Sigmoid colon (tissue), 6 donors: ENCODE measurements at regions not wholly inside any gene's neighbourhood (a gene's known extent, or its start where the extent isn't known, plus 50 kb on each side); places are given as distances from the start of the nearest gene placed in this dataset.

Source experiments
- DNase-seq: peaks from one replicate; pipeline ENCODE4 v3.0.0-alpha.2; 2019
- H3K27ac ChIP-seq, 4 donors: fragments of 200-600 bp; sonication (generic); one replicate each; pipeline ENCODE4 v1.5.1; 2016 to 2019; ENCODE audit warnings: mild to moderate bottlenecking in 1 of 4
- H3K27me3 ChIP-seq, 3 donors: fragments of 200-600 bp; sonication (generic); one replicate each; pipeline ENCODE4 v1.5.1; 2019; ENCODE audit warnings: mild to moderate bottlenecking in 1 of 3
- H3K36me3 ChIP-seq, 4 donors: fragments of 200-600 bp; sonication (generic); one replicate each; pipeline ENCODE4 v1.5.1; 2016 to 2019
- H3K4me1 ChIP-seq, 4 donors: fragments of 200-600 bp; sonication (generic); one replicate each; pipeline ENCODE4 v1.5.1; 2017 to 2019
- H3K4me3 ChIP-seq, 4 donors: fragments of 200-600 bp; sonication (generic); one replicate each; pipeline ENCODE4 v1.5.1; 2017 to 2019; ENCODE audit warnings: mild to moderate bottlenecking in 2 of 4, moderate library complexity in 1 of 4
- H3K9me3 ChIP-seq, 4 donors: fragments of 200-600 bp in 3 of 4; sonication (generic) in 3 of 4; one replicate each; pipeline versions ENCODE4 v1.5.1 to v1.6.1; 2013 to 2019
- EP300 ChIP-seq, 4 donors: sonication (generic); formaldehyde crosslinking; IDR thresholded peaks; one replicate each; pipeline ENCODE4 v1.6.1; 2017; ENCODE audit warnings: antibody characterized with exemption in 4 of 4
- POLR2A ChIP-seq, 2 donors: fragments of 450-650 bp; IDR thresholded peaks; one replicate each; pipeline ENCODE4 v1.6.1; 2016; ENCODE audit warnings: antibody characterized with exemption in 2 of 2, mild to moderate bottlenecking in 2 of 2, moderate library complexity in 2 of 2
- POLR2AphosphoS5 ChIP-seq, 4 donors: sonication (generic); formaldehyde crosslinking; IDR thresholded peaks; one replicate each; pipeline ENCODE4 v1.6.1; 2017; ENCODE audit warnings: antibody characterized with exemption in 4 of 4
- WGBS, 2 donors: extraction: QIAGEN DNeasy Blood & Tissue Kit; methylation state at CpG; one replicate each; pipeline ENCODE4 v1.1.7; 2013; 5-methylcytosine and 5-hydroxymethylcytosine counted together
- intact Hi-C: fragments of 100-400 bp; cut with DNase I; formaldehyde crosslinking; loops from one replicate; pipeline ENCODE4 v1.15.1; 2023
- TF ChIP-seq, protein P1 (sequence below), 4 experiments: fragments of 450-650 bp in 3 of 4; fragments of 200-600 bp in 1 of 4; IDR thresholded peaks; one replicate each; pipeline ENCODE4 v1.5.1; 2016 to 2019; ENCODE audit warnings: antibody characterized with exemption in 4 of 4, mild to moderate bottlenecking in 3 of 4, moderate library complexity in 2 of 4
- donor health status: healthy with polysubstance abuse.
- donor health status: healthy.

DNA sequence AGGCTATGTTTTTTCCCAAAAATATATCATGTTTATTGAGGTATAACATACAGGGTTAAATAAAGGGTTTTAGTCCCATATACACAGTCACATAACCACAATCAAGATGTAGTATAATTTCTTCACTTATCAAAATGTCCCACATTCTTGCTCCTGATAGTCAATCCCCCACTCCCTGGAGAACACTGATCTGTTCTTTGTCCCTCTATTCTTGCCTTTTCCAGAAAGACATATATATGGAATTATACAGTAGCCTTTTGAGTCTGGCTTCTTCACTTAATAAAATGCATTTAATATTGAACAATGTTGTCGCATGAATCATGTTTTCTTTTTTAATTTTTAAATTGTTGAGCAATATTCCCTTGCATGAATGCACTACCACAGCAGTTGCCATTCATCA lies 1059.7 kb downstream of the TSN start:
- H3K36me3 ChIP-seq = no peaks in the 10 kb centered on the region
- DNase-seq = no peak

DNA sequence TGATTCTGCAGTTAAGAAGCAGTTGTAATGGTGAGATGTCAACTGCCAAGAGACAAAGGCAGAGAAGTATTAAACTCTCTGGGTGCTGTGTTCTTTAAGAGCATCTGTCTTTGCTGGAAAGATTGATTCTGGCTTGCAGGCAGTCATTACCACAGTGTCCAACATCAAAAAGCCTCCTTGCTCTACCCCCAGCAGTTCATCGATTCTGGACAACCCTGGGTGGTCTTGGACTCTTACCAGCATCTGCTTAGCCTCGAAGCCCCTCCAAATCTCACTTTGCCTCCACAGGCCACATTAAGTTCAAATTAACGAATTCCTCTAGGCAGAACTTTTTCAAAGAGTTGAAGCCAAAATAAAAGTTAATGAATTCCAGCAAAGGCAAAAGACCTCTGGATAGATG lies 1061.4 kb downstream of the TSN start:
- H3K9me3 ChIP-seq = no peaks in the 10 kb centered on the region
- H3K4me3 ChIP-seq = no peak overlapping the region
- no peaks in the 10 kb centered on the region for H3K36me3 ChIP-seq
- no peak for DNase-seq
- 60 to 62% methylated on average over 3 of the region's 3 CpGs for WGBS, 2 donors
- intact Hi-C loops = no loop called here
- H3K4me1 ChIP-seq = no peaks in the 10 kb centered on the region
- no peak overlapping the region for H3K27ac ChIP-seq
- TF ChIP-seq POLR2A (IDR thresholded peaks at IDR 0.05) (no peak), POLR2AphosphoS5 (IDR thresholded peaks at IDR 0.05) (no peak), EP300 (IDR thresholded peaks at IDR 0.05) (no peak)
- TF ChIP-seq, protein P1, sequence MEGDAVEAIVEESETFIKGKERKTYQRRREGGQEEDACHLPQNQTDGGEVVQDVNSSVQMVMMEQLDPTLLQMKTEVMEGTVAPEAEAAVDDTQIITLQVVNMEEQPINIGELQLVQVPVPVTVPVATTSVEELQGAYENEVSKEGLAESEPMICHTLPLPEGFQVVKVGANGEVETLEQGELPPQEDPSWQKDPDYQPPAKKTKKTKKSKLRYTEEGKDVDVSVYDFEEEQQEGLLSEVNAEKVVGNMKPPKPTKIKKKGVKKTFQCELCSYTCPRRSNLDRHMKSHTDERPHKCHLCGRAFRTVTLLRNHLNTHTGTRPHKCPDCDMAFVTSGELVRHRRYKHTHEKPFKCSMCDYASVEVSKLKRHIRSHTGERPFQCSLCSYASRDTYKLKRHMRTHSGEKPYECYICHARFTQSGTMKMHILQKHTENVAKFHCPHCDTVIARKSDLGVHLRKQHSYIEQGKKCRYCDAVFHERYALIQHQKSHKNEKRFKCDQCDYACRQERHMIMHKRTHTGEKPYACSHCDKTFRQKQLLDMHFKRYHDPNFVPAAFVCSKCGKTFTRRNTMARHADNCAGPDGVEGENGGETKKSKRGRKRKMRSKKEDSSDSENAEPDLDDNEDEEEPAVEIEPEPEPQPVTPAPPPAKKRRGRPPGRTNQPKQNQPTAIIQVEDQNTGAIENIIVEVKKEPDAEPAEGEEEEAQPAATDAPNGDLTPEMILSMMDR (IDR thresholded peaks at IDR 0.05) = no peak
- H3K27me3 ChIP-seq = no peaks in the 10 kb centered on the region

More for the DNA sequence above, 1059.7 kb downstream of the TSN start:
- Histone ChIP-seq H3K4me3 (no peak overlapping the region), H3K9me3 (no peaks in the 10 kb centered on the region), H3K27me3 (no peaks in the 10 kb centered on the region), H3K4me1 (no peaks in the 10 kb centered on the region), H3K27ac (no peak overlapping the region)
- TF ChIP-seq POLR2A (IDR thresholded peaks at IDR 0.05) (no peak), POLR2AphosphoS5 (IDR thresholded peaks at IDR 0.05) (no peak), EP300 (IDR thresholded peaks at IDR 0.05) (no peak)
- TF ChIP-seq, protein P1 (IDR thresholded peaks at IDR 0.05) = no peak
- WGBS, 2 donors = 92 to 96% methylated on average over 1 of the region's 1 CpG
- intact Hi-C loops = no loop called here

- Histone ChIP-seq H3K27me3 (no peaks in the 10 kb centered on the region), H3K4me3 (no peak overlapping the region), H3K36me3 (no peaks in the 10 kb centered on the region), H3K27ac (no peak overlapping the region), H3K4me1 (no peaks in the 10 kb centered on the region), H3K9me3 (no peaks in the 10 kb centered on the region)
- intact Hi-C loops = no loop called here
- DNase-seq = no peak
- TF ChIP-seq, protein P1 (IDR thresholded peaks at IDR 0.05) = no peak
- TF ChIP-seq POLR2AphosphoS5 (IDR thresholded peaks at IDR 0.05) (no peak), EP300 (IDR thresholded peaks at IDR 0.05) (no peak), POLR2A (IDR thresholded peaks at IDR 0.05) (no peak)
- 89 to 92% methylated on average over 5 of the region's 5 CpGs for WGBS, 2 donors
Observed at GRCh38 chr2:122822319-122822718, 1066.9 kb downstream of the TSN start.

DNA sequence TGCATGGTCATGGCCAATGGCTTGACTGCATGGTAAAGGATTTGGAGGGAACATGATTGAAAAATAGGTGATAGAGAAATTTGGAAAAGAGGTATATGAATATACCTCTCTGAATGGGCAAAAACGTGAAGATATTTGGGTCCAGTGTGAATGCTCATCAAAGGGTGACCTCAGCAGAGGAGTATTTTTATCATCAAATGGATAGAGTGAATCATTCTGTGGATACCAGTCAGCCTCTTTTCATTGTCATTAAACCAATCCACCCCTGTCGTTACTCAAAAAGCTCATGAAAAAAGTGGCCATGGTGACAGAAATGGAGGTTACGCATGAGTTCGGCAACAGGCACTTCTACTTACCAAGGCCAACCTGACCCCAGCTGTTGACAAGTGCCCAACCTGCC lies 1074.7 kb downstream of the TSN start:
- no peak overlapping the region for H3K4me3 ChIP-seq
- TF ChIP-seq, protein P1 (IDR thresholded peaks at IDR 0.05) = no peak
- TF ChIP-seq EP300 (IDR thresholded peaks at IDR 0.05) = no peak
- TF ChIP-seq POLR2AphosphoS5 (IDR thresholded peaks at IDR 0.05) = no peak
- no peak for TF ChIP-seq POLR2A (IDR thresholded peaks at IDR 0.05)
- H3K36me3 ChIP-seq = no peaks in the 10 kb centered on the region
- no peak overlapping the region for H3K27ac ChIP-seq
- peaks cover 0 to 2% (median 0%) of the 10 kb centered on the region in 4 donors for H3K9me3 ChIP-seq
- H3K27me3 ChIP-seq = no peaks in the 10 kb centered on the region
- H3K4me1 ChIP-seq = peaks cover 0 to 6% (median 0%) of the 10 kb centered on the region in 4 donors
- no peak for DNase-seq
- intact Hi-C loops = no loop called here
- 87 to 90% methylated on average over 4 of the region's 4 CpGs for WGBS, 2 donors

DNA sequence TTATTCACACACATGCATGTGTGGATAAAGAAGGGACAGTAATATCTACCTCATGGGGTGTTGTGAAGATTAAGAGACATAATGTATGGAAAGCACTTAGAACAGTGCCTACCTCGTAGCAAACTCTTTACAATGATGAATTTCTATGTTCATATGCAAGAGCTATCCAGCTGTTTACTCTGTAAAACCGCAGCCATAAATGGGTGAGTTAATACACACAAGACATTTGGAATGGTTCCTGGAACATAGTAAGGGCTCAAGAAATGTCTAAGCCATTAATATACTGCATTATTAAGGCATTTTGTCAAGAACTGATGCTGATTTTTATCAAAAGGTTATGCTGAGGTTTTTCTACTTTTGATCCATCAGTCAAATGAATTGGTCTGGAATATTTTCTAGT lies 1076.2 kb downstream of the TSN start:
- no peak overlapping the region for H3K4me3 ChIP-seq
- no peak overlapping the region for H3K27ac ChIP-seq
- intact Hi-C loops = no loop called here
- peaks cover 0 to 2% (median 0%) of the 10 kb centered on the region in 4 donors for H3K9me3 ChIP-seq
- no peak for TF ChIP-seq EP300 (IDR thresholded peaks at IDR 0.05)
- TF ChIP-seq, protein P1 (IDR thresholded peaks at IDR 0.05) = no peak
- DNase-seq = no peak
- H3K27me3 ChIP-seq = no peaks in the 10 kb centered on the region
- 5 to 42% methylated on average over 2 of the region's 2 CpGs for WGBS, 2 donors
- H3K4me1 ChIP-seq = peaks cover 0 to 6% (median 0%) of the 10 kb centered on the region in 4 donors
- no peaks in the 10 kb centered on the region for H3K36me3 ChIP-seq
